ENCODE measurements at regions not wholly inside any gene's neighbourhood (a gene's known extent, or its start where the extent isn't known, plus 50 kb on each side); places are given as distances from the start of the nearest gene placed in this dataset.
"Not testable (repeated sequence)": the region's sequence is repeated elsewhere in the genome, so short reads cannot be mapped to it uniquely, and the experiment has no call there.

GRCh38 chr9:39018107-39018506 is 269.9 kb downstream of the CNTNAP3 start:
- not testable (repeated sequence) for H3K4me3 ChIP-seq (ENCODE audit: low read length); DNase-seq (ENCODE audit: low read depth)

- peak; percentile 15 for DNase-seq (ENCODE audit: low read depth)
- not testable (repeated sequence) for H3K4me3 ChIP-seq (ENCODE audit: low read length)
Observed at GRCh38 chr9:39015178-39015577, 272.8 kb downstream of the CNTNAP3 start.

- H3K4me3 ChIP-seq (ENCODE audit: low read length), result not testable (repeated sequence)
- DNase-seq (ENCODE audit: low read depth), result peak; percentile 15
Observed at GRCh38 chr9:39014805-39015123, 273.2 kb downstream of the CNTNAP3 start.

GRCh38 chr9:39014096-39014804 is 273.7 kb downstream of the CNTNAP3 start:
- not testable (repeated sequence) for DNase-seq (ENCODE audit: low read depth); H3K4me3 ChIP-seq (ENCODE audit: low read length)

GRCh38 chr9:39009743-39010142 is 278.2 kb downstream of the CNTNAP3 start:
- not testable (repeated sequence) for H3K4me3 ChIP-seq (ENCODE audit: low read length); DNase-seq (ENCODE audit: low read depth)

DNA sequence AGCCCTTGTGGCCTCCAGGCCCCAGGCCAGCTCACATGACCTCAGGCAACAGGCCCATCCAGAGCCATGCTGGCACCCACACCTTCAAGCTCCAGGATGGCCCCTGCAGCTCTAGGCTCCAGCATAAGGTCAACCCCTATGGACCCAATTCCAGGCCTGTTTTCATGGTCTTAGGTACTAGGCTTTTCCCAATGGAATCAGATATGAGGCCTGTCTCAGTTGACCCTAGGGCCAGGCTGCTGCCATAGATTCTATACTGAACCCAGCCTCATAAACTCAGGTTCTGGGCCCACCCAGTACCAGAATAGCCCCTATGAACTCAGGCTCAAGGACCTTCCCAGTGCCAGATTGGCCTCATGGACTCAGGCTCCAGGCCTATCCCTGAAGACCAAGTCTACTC is 278.6 kb downstream of the CNTNAP3 start:
- not testable (repeated sequence) for H3K4me3 ChIP-seq (ENCODE audit: low read length); DNase-seq (ENCODE audit: low read depth)

DNA sequence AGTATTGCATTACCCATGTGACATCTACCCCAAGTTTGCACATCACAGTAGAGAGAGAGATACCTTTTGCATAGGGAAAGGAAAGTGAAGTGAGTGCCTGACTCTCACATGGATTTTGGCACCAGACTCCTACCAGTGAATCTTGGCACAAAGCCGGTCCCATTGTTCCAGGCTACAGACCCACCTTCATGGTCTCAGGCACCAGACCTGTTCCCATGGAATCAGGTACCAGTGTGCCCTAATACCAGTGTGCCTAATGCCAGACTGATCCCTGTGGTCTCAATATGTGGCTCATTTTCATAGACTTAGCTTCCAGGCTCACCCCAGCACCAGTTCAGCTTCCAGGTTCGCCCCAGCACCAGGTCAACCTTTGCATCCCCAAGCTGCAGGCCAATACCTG is 279.1 kb downstream of the CNTNAP3 start:
- not testable (repeated sequence) for H3K4me3 ChIP-seq (ENCODE audit: low read length); DNase-seq (ENCODE audit: low read depth)

DNA sequence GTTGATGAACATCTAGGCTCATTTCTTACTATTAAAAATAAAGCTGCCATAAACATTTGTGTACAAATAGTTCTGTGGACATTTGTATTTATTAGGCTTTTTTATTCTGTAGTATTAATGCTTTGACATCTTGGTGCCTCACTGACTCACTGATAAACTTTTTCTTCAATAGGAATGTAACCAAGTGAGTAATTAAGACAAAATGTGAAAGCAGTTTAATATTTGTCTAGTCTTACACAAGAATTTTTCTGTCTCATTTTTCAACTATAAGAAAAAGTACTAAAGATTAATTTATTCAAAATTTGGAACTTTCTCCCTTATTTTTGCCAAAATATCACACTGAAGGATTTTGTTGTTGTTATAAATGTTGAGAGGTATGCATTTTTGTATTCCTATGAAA is 282.2 kb downstream of the CNTNAP3 start:
- not testable (repeated sequence) for H3K4me3 ChIP-seq (ENCODE audit: low read length)
- DNase-seq (ENCODE audit: low read depth), result peak; percentile 51

DNA sequence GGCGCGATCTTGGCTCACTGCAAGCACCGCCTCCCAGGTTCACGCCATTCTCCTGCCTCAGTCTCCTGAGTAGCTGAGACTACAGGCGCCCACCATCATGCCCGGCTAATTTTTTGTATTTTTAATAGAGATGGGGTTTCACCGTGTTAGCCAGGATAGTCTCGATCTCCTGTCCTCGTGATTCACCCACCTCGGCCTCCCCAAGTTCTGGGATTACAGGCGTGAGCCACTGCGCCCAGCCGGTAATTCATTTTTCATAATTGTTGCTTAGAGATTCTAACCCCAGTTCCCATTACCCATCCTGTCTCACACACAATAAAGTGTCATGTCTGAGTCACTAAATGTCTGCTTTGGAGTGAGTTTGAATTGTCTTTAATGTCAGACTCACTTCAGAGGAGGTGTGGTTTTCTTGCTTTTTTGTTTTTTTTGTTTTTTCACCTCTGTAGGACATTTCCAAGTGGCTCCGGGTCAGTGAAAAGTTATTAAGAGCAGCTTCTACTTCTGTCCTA is 281.2 kb upstream of the FAM240B start:
- peak; percentile 54 for DNase-seq (ENCODE audit: low read depth)
- not testable (repeated sequence) for H3K4me3 ChIP-seq (ENCODE audit: low read length)

- DNase-seq (ENCODE audit: low read depth); H3K4me3 ChIP-seq (ENCODE audit: low read length): not testable (repeated sequence)
Observed at GRCh38 chr9:38999277-38999676, 279.3 kb upstream of the FAM240B start.

- H3K4me3 ChIP-seq (ENCODE audit: low read length); DNase-seq (ENCODE audit: low read depth): not testable (repeated sequence)
Observed at GRCh38 chr9:38993690-38994089, 273.8 kb upstream of the FAM240B start.

GRCh38 chr9:38993156-38993555 is 273.2 kb upstream of the FAM240B start:
- not testable (repeated sequence) for DNase-seq (ENCODE audit: low read depth); H3K4me3 ChIP-seq (ENCODE audit: low read length)

DNA sequence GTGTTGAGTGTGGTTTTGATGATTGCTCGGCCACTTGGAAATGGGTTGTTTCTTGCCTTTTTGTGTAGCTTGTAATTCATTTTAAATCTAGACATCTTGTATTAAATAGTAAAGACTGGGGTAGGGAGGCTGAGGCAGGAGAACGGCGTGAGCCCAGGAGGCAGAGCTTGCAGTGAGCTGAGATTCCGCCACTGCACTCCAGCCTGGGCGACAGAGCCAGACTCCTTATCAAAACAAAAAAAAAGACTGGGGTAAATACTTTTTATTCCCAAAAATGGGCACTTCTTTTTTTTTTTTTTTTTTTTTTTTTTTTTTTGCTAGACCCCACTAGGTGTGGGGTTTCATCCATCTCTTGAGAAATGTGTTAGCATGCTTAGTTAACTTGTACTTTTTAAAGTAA is 258.8 kb upstream of the FAM240B start:
- H3K4me3 ChIP-seq (ENCODE audit: low read length); DNase-seq (ENCODE audit: low read depth): not testable (repeated sequence)

DNA sequence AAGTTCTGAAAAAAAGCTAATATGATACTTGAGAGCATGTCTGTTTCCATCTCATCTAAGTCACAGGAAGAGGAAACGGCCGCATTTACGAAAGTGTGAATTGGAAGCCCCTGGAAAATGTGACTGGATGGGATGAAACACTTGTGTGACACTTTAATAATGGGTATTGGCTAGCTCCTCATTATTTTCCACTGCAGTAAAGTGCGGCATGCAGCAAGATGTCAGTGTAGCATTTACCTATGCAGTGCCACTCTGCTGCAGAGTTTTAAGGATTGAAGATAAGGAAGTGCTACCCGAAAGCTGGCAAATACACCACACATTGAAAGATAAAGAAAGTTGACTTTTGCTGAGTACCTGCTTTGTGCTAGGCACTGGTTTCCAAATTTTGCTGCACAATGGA is 249.5 kb upstream of the FAM240B start:
- H3K4me3 ChIP-seq (ENCODE audit: low read length); DNase-seq (ENCODE audit: low read depth): not testable (repeated sequence)

- DNase-seq (ENCODE audit: low read depth); H3K4me3 ChIP-seq (ENCODE audit: low read length): not testable (repeated sequence)
Observed at GRCh38 chr9:38968651-38969374, 248.9 kb upstream of the FAM240B start.

DNA sequence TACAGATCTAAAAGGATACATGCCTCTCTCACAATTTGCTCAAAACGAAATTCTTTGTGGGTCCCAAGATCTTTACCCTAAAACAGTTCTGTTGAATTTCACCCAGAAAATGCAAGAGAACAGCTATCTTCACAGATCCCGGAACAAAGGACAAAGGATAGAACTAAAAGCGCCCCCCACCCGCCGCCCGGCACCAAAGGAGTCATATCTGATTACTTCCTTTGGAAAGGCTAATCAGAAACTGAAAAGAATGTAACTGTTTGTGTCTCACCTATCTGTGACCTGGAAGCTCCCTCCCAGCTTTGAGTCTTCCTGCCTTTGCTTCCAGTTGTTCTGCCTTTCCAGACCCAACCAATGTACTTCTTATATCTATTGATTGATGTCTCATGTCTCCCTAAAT is 247.9 kb upstream of the FAM240B start:
- H3K4me3 ChIP-seq (ENCODE audit: low read length); DNase-seq (ENCODE audit: low read depth): not testable (repeated sequence)

- DNase-seq (ENCODE audit: low read depth); H3K4me3 ChIP-seq (ENCODE audit: low read length): not testable (repeated sequence)
Observed at GRCh38 chr9:38967285-38967684, 247.4 kb upstream of the FAM240B start.

DNA sequence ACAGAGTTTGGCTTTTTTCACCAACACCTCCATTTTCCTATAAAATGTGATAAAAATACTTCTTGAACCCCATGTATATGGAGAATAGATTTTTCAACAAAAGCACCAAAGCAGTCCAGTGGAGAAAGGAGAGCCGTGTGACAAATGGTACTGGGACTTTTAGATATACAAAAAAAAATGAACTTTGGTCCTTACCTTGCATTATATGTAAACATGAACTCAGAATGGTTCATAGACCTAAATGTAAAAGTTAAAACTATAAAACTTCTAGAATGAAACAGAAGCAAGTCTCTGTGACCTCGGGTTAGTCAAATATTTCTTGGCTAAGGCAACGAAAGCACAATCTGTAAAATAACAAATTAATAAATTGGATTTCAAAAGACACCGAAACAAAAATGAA is 239.9 kb upstream of the FAM240B start:
- H3K4me3 ChIP-seq (ENCODE audit: low read length), result not testable (repeated sequence)

DNA sequence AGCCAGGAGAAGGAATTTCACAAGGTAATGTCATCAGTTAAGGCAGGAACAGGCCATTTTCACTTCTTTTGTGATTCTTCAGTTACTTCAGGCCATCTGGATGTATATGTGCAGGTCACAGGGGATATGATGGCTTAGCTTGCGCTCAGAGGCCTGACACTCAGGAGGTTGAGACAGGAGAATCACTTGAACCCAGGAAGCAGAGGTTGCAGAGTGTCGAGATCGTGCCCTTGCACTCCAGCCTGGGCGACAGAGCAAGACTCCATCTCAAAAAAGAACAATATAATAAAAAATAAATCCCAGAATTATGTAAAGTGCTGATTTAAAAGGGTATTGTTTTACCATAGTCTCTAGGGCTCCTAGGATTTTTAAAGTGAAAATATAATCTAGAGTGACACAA is 235.9 kb upstream of the FAM240B start:
- not testable (repeated sequence) for DNase-seq (ENCODE audit: low read depth); H3K4me3 ChIP-seq (ENCODE audit: low read length)

More for the DNA sequence above, 239.9 kb upstream of the FAM240B start:
- DNase-seq (ENCODE audit: low read depth), result not testable (repeated sequence)

- not testable (repeated sequence) for H3K4me3 ChIP-seq (ENCODE audit: low read length); DNase-seq (ENCODE audit: low read depth)
Observed at GRCh38 chr9:38952715-38953341, 232.9 kb upstream of the FAM240B start.
